Anterior cingulate cortex (tissue), 58 donors: ENCODE measurements at regions not wholly inside any gene's neighbourhood (a gene's known extent, or its start where the extent isn't known, plus 50 kb on each side); places are given as distances from the start of the nearest gene placed in this dataset.
"Not testable (repeated sequence)": the region's sequence is repeated elsewhere in the genome, so short reads cannot be mapped to it uniquely, and the experiment has no call there.

Experiments used
- DNase-seq, 58 donors: peaks; one replicate each; lab custom pipeline; 2025; lab: John Stamatoyannopoulos, UW

GRCh38 chr22:49699476-49699875, 128.2 kb downstream of the BRD1 start:
- DNase-seq, result no peak

GRCh38 chr22:49698616-49699015, 129.1 kb downstream of the BRD1 start:
- not testable (repeated sequence) for DNase-seq

GRCh38 chr22:49697047-49697446, 130.6 kb downstream of the BRD1 start:
- no peak for DNase-seq

GRCh38 chr22:49694462-49695260, 133.0 kb downstream of the BRD1 start:
- DNase-seq, result no peak

GRCh38 chr22:49693848-49694247, 133.8 kb downstream of the BRD1 start:
- DNase-seq, result no peak

GRCh38 chr22:49693416-49693815, 134.3 kb downstream of the BRD1 start:
- DNase-seq, result no peak

GRCh38 chr22:49692499-49693225, 135.0 kb downstream of the BRD1 start:
- no peak for DNase-seq

GRCh38 chr22:49691256-49691655, 136.4 kb downstream of the BRD1 start:
- DNase-seq, result no peak

GRCh38 chr22:49690454-49690853, 137.2 kb downstream of the BRD1 start:
- DNase-seq, result no peak

- no peak for DNase-seq
These were observed 137.8 kb downstream of the BRD1 start for GRCh38 chr22:49689858-49690257.

- DNase-seq, result no peak
These were observed 138.4 kb downstream of the BRD1 start for GRCh38 chr22:49689255-49689770.

- DNase-seq, result no peak
These were observed 139.0 kb downstream of the BRD1 start for GRCh38 chr22:49688516-49689254.

GRCh38 chr22:49687786-49688515, 139.7 kb downstream of the BRD1 start:
- no peak for DNase-seq

GRCh38 chr22:49687333-49687732, 140.3 kb downstream of the BRD1 start:
- DNase-seq, result no peak

GRCh38 chr22:49686495-49687219, 141.0 kb downstream of the BRD1 start:
- no peak for DNase-seq

- DNase-seq, result no peak
These were observed 142.0 kb downstream of the BRD1 start for GRCh38 chr22:49685686-49686085.

GRCh38 chr22:49685116-49685515, 142.6 kb downstream of the BRD1 start:
- no peak for DNase-seq

- no peak for DNase-seq
These were observed 144.6 kb downstream of the BRD1 start for GRCh38 chr22:49683032-49683431.

GRCh38 chr22:49680819-49681218, 146.9 kb downstream of the BRD1 start:
- not testable (repeated sequence) for DNase-seq

- DNase-seq, result no peak
These were observed 148.9 kb downstream of the BRD1 start for GRCh38 chr22:49678842-49679170.
